ENCODE measurements at regions not wholly inside any gene's neighbourhood (a gene's known extent, or its start where the extent isn't known, plus 50 kb on each side); places are given as distances from the start of the nearest gene placed in this dataset.

DNA sequence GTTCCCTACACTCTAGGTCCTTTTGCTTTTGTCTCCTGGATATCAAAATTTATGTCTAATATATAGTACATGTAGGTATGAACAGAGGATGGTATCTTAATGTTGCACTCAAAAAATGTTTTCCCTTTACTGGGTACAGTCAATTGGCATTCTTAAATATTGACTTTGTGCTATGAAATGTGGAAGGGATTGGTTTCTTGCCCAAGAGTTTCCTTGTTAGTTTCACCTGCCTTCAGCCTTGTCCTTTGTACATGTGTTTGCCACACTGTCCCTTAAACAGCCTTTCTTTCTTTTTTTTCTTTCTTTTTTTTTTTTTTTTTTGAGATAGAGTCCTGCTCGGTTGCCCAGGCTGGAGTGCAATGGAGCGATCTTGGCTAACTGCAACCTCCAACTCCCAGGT, 287.1 kb downstream of the SQOR start:
- Histone ChIP-seq H4K20me1 (ENCODE audit: control insufficient read depth, insufficient read depth, low read length, poor library complexity, severe bottlenecking) (no peaks in the 10 kb centered on the region), H3K4me3 (ENCODE audit: control extremely low read depth in 1 of 5, extremely low read depth in 1 of 5, insufficient read depth in 1 of 5, low read depth in 2 of 5, low read length in 4 of 5) (no peak overlapping the region)

DNA sequence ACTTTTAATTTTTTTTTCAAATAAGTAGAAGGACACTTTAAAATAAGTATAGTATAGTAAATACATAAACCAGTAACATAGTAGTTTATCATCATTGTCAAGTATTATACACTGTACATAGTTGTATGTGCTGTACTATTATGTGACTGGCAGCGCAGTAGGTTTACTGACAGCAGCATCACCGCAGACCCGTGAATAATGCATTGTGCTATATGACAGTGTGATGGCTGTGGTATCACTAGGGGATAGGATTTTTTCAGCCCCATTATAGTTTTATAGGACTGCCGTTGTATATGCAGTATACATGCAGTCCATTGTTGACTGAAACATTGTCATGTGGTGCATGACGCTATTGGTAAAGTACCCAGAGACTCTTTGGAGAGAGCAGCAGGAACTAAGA, 306.5 kb downstream of the SQOR start:
- Histone ChIP-seq H3K79me2 (ENCODE audit: control insufficient read depth, insufficient read depth, low read length) (no peaks in the 10 kb centered on the region), H3K4me2 (replicated peaks; ENCODE audit: low read depth, low read length, poor library complexity, severe bottlenecking) (no peak overlapping the region), H3K27ac (ENCODE audit: low read length in 2 of 2) (no peak overlapping the region), H3K9ac (ENCODE audit: low read length) (no peak overlapping the region), H2AFZ (ENCODE audit: insufficient read depth, low read depth, low read length, poor library complexity, severe bottlenecking) (no peak overlapping the region), H4K20me1 (ENCODE audit: control insufficient read depth, insufficient read depth, low read length, poor library complexity, severe bottlenecking) (no peaks in the 10 kb centered on the region), H3K27me3 (replicated peaks in 1 of 4; ENCODE audit: control extremely low read depth in 1 of 4, control insufficient read depth in 3 of 4, insufficient read depth in 4 of 4, low read length in 3 of 4) (no peaks in the 10 kb centered on the region), H3K36me3 (replicated peaks in 1 of 2; ENCODE audit: control extremely low read depth in 1 of 2, control insufficient read depth in 1 of 2, extremely low read depth in 1 of 2, insufficient read depth in 2 of 2, low read length in 1 of 2) (no peaks in the 10 kb centered on the region), H3K4me1 (ENCODE audit: control insufficient read depth in 2 of 2, insufficient read depth in 2 of 2, low read length in 2 of 2) (no peaks in the 10 kb centered on the region), H3K4me3 (ENCODE audit: control extremely low read depth in 1 of 5, extremely low read depth in 1 of 5, insufficient read depth in 1 of 5, low read depth in 2 of 5, low read length in 4 of 5) (no peak overlapping the region), H3K9me3 (ENCODE audit: control extremely low read depth in 1 of 3, control insufficient read depth in 2 of 3, insufficient read depth in 1 of 3, low read length in 2 of 3) (no peaks in the 10 kb centered on the region)
- ChIA-PET CTCF (no interaction called here), POLR2A (no interaction called here)
- Mint-ChIP-seq H3K9me3 (ENCODE audit: insufficient read depth) (no peaks in the 10 kb centered on the region), H3K4me1 (no peaks in the 10 kb centered on the region), H3K27me3 (no peaks in the 10 kb centered on the region), H3K4me3 (no peak overlapping the region), H3K27ac (no peak overlapping the region)
- intact Hi-C loops (cut with micrococcal nuclease) = no loop called here
- 100% methylated on average over 2 of the region's 5 CpGs for WGBS (ENCODE audit: insufficient coverage)
- ATAC-seq (ENCODE audit: low read depth) (no peak), DNase-seq (no peak)
- TF ChIP-seq EZH2 (IDR thresholded peaks at IDR 0.05; ENCODE audit: borderline replicate concordance, insufficient read depth, low read depth, low read length, poor library complexity, severe bottlenecking) = no peak
- TF ChIP-seq, protein P1, sequence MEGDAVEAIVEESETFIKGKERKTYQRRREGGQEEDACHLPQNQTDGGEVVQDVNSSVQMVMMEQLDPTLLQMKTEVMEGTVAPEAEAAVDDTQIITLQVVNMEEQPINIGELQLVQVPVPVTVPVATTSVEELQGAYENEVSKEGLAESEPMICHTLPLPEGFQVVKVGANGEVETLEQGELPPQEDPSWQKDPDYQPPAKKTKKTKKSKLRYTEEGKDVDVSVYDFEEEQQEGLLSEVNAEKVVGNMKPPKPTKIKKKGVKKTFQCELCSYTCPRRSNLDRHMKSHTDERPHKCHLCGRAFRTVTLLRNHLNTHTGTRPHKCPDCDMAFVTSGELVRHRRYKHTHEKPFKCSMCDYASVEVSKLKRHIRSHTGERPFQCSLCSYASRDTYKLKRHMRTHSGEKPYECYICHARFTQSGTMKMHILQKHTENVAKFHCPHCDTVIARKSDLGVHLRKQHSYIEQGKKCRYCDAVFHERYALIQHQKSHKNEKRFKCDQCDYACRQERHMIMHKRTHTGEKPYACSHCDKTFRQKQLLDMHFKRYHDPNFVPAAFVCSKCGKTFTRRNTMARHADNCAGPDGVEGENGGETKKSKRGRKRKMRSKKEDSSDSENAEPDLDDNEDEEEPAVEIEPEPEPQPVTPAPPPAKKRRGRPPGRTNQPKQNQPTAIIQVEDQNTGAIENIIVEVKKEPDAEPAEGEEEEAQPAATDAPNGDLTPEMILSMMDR (IDR thresholded peaks at IDR 0.05) = no peak

More for the DNA sequence above, 287.1 kb downstream of the SQOR start:
- ATAC-seq (ENCODE audit: low read depth) (no peak), DNase-seq (no peak)
- no peaks in the 10 kb centered on the region for H3K36me3 ChIP-seq (replicated peaks in 1 of 2; ENCODE audit: control extremely low read depth in 1 of 2, control insufficient read depth in 1 of 2, extremely low read depth in 1 of 2, insufficient read depth in 2 of 2, low read length in 1 of 2)
- Mint-ChIP-seq H3K27ac (no peak overlapping the region), H3K27me3 (no peaks in the 10 kb centered on the region), H3K9me3 (ENCODE audit: insufficient read depth) (no peaks in the 10 kb centered on the region), H3K4me3 (no peak overlapping the region), H3K4me1 (no peaks in the 10 kb centered on the region)
- H3K4me2 ChIP-seq (replicated peaks; ENCODE audit: low read depth, low read length, poor library complexity, severe bottlenecking) = no peak overlapping the region
- POLR2A ChIA-PET = no interaction called here
- CTCF ChIA-PET = no interaction called here
- no peak overlapping the region for H3K9ac ChIP-seq (ENCODE audit: low read length)
- no peak for TF ChIP-seq EZH2 (IDR thresholded peaks at IDR 0.05; ENCODE audit: borderline replicate concordance, insufficient read depth, low read depth, low read length, poor library complexity, severe bottlenecking)
- TF ChIP-seq, protein P1 (IDR thresholded peaks at IDR 0.05) = no peak
- intact Hi-C loops (cut with micrococcal nuclease) = no loop called here
- no peaks in the 10 kb centered on the region for H3K79me2 ChIP-seq (ENCODE audit: control insufficient read depth, insufficient read depth, low read length)
- H3K9me3 ChIP-seq (ENCODE audit: control extremely low read depth in 1 of 3, control insufficient read depth in 2 of 3, insufficient read depth in 1 of 3, low read length in 2 of 3) = peaks cover 0 to 7% (median 0%) of the 10 kb centered on the region in 3 donors
- H2AFZ ChIP-seq (ENCODE audit: insufficient read depth, low read depth, low read length, poor library complexity, severe bottlenecking) = no peak overlapping the region
- no peak overlapping the region for H3K27ac ChIP-seq (ENCODE audit: low read length in 2 of 2)
- H3K4me1 ChIP-seq (ENCODE audit: control insufficient read depth in 2 of 2, insufficient read depth in 2 of 2, low read length in 2 of 2) = no peaks in the 10 kb centered on the region
- no CpG with 5 or more reads among the region's 2 CpGs for WGBS (ENCODE audit: insufficient coverage)
- H3K27me3 ChIP-seq (replicated peaks in 1 of 4; ENCODE audit: control extremely low read depth in 1 of 4, control insufficient read depth in 3 of 4, insufficient read depth in 4 of 4, low read length in 3 of 4) = no peaks in the 10 kb centered on the region

Data from B cell (primary cell).